WTC11 (cell line): ENCODE measurements at regions not wholly inside any gene's neighbourhood (a gene's known extent, or its start where the extent isn't known, plus 50 kb on each side); places are given as distances from the start of the nearest gene placed in this dataset.

Experiments
- FOXP1 ChIP-seq: sonication (generic); formaldehyde crosslinking; IDR thresholded peaks from 2 replicates; pipeline ENCODE4 v1.8.0; 2022; ENCODE audit warnings: missing genetic modification reagents, mild to moderate bottlenecking, moderate library complexity, borderline replicate concordance
- TF ChIP-seq, protein P1 (sequence below): fragments of 200-600 bp; IDR thresholded peaks from 2 replicates; pipeline ENCODE4 v1.8.0; 2022; ENCODE audit warnings: antibody characterized with exemption

DNA sequence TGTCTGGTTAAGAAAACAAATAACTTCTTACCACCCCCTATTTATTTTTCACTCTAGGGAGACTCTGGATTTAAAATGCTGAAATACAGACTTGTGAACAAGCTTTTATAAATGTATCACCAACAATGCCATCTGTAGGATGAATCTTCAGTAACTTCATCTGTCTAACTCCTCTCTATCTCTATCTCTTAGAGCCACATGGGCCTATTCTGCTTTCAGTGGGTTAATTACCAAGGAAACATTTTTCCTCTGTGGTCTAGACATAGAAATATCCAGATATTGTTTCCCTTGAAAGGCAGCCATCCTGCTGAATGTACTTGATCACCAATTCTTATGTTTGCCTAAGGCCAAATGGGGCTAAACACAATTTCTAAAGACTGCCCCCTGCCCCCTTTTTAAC, 167.6 kb upstream of the COL8A1 start:
- TF ChIP-seq FOXP1: no peak
- TF ChIP-seq, protein P1, sequence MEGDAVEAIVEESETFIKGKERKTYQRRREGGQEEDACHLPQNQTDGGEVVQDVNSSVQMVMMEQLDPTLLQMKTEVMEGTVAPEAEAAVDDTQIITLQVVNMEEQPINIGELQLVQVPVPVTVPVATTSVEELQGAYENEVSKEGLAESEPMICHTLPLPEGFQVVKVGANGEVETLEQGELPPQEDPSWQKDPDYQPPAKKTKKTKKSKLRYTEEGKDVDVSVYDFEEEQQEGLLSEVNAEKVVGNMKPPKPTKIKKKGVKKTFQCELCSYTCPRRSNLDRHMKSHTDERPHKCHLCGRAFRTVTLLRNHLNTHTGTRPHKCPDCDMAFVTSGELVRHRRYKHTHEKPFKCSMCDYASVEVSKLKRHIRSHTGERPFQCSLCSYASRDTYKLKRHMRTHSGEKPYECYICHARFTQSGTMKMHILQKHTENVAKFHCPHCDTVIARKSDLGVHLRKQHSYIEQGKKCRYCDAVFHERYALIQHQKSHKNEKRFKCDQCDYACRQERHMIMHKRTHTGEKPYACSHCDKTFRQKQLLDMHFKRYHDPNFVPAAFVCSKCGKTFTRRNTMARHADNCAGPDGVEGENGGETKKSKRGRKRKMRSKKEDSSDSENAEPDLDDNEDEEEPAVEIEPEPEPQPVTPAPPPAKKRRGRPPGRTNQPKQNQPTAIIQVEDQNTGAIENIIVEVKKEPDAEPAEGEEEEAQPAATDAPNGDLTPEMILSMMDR: no peak
